Esophagus squamous epithelium (tissue), 4 donors: ENCODE measurements at regions not wholly inside any gene's neighbourhood (a gene's known extent, or its start where the extent isn't known, plus 50 kb on each side); places are given as distances from the start of the nearest gene placed in this dataset.

Source experiments
- CTCF ChIP-seq, 6 experiments: fragments of 450-650 bp in 4 of 6; fragments of 200-600 bp in 2 of 6; sonication (generic) in 2 of 6; IDR thresholded peaks; one replicate each; pipeline ENCODE4 v1.5.1; 2016 to 2019; ENCODE audit warnings: antibody characterized with exemption in 6 of 6, mild to moderate bottlenecking in 4 of 6, moderate library complexity in 4 of 6
- POLR2A ChIP-seq, 4 donors: fragments of 450-650 bp; IDR thresholded peaks; one replicate each; pipeline ENCODE4 v1.6.1; 2017; ENCODE audit warnings: antibody characterized with exemption in 4 of 4, mild to moderate bottlenecking in 4 of 4, moderate library complexity in 3 of 4

GRCh38 chr7:128157906-128158305 lies 83.2 kb upstream of the LEP start:
- TF ChIP-seq CTCF (IDR thresholded peaks at IDR 0.05) (no peak), POLR2A (IDR thresholded peaks at IDR 0.05) (no peak)
